GM12878 (cell line): ENCODE measurements at regions not wholly inside any gene's neighbourhood (a gene's known extent, or its start where the extent isn't known, plus 50 kb on each side); places are given as distances from the start of the nearest gene placed in this dataset.

Experiments used
- ATAC-seq: fragments of 200-7000 bp; cut with Tn5 transposase; 3 replicates; pipeline ENCODE4 v1.9.1; 2020; ENCODE audit warnings: mild to moderate bottlenecking, moderate library complexity
- BruUV-seq: library from RNA; stranded (reverse); fragments of 400-500 nt; replicated peaks from 2 replicates; lab custom pipeline; 2021; lab: Mats Ljungman, UMichigan
- CTCF ChIA-PET: fragments of 300-600 bp; sonication (Branson Sonifier 250); formaldehyde crosslinking; extraction: SDS; loops from one replicate; lab custom pipeline; 2021; ENCODE audit warnings: inconsistent platforms; lab: Yijun Ruan, JAX
- POLR2A ChIA-PET: fragments of 350-600 bp; formaldehyde crosslinking; extraction: SDS; loops from one replicate; lab custom pipeline; 2021; ENCODE audit warnings: inconsistent platforms; lab: Charles Lee
- RAD21 ChIA-PET: fragments of 300-600 bp; sonication (Branson Sonifier 250); formaldehyde crosslinking; loops from one replicate; lab custom pipeline; 2023; ENCODE audit warnings: antibody characterized with exemption; ENCODE audit not compliant: unreplicated experiment; lab: Charles Lee
- SMC1A ChIA-PET: fragments of 300-600 bp; sonication (Branson Sonifier 250); formaldehyde crosslinking; loops from one replicate; lab custom pipeline; 2023; ENCODE audit not compliant: unreplicated experiment, uncharacterized antibody; lab: Charles Lee
- DNase-seq: peaks from one replicate; pipeline ENCODE4 v3.0.0-alpha.2; 2011; ENCODE audit warnings: low read depth, low spot score
- FAIRE-seq: peaks from 3 replicates; lab custom pipeline; 2011; peaks lifted over from hg19 to GRCh38; lab: Jason Lieb, UNC
- H2AFZ ChIP-seq: 2 replicates; pipeline ENCODE4 v1.6.0; 2011; ENCODE audit warnings: low read depth, low read length, control low read depth; ENCODE audit not compliant: control insufficient read depth
- H3K27ac ChIP-seq: 2 replicates; pipeline ENCODE4 v1.5.1; 2011; ENCODE audit warnings: control low read depth; ENCODE audit not compliant: control insufficient read depth, insufficient read depth
- H3K27me3 ChIP-seq, 2 experiments: replicated peaks in 1 of 2; 2 replicates each; pipeline versions ENCODE4 v1.6.0 to v1.6.1; 2011; ENCODE audit warnings: low read length in 1 of 2; ENCODE audit not compliant: control insufficient read depth in 2 of 2, insufficient read depth in 2 of 2
- H3K36me3 ChIP-seq, 2 experiments: 2 replicates each; pipeline ENCODE4 v1.5.1; 2011; ENCODE audit warnings: low read length in 1 of 2; ENCODE audit not compliant: control insufficient read depth in 2 of 2, insufficient read depth in 2 of 2
- H3K4me1 ChIP-seq: 2 replicates; pipeline ENCODE4 v1.6.1; 2011; ENCODE audit warnings: mild to moderate bottlenecking, low read length, moderate library complexity, mixed read lengths; ENCODE audit not compliant: control insufficient read depth, insufficient read depth
- H3K4me2 ChIP-seq: 2 replicates; pipeline ENCODE4 v1.6.0; 2011; ENCODE audit warnings: control low read depth; ENCODE audit not compliant: control insufficient read depth, insufficient read depth
- H3K4me3 ChIP-seq: fragments of 200-600 bp; sonication (generic); 2 replicates; pipeline ENCODE4 v1.5.1; 2016
- H3K79me2 ChIP-seq: 2 replicates; pipeline ENCODE4 v1.6.0; 2011; ENCODE audit warnings: low read length; ENCODE audit not compliant: control insufficient read depth, insufficient read depth
- H3K9ac ChIP-seq: 2 replicates; pipeline ENCODE4 v1.8.0; 2011; ENCODE audit warnings: low read length, control low read depth, mixed read lengths; ENCODE audit not compliant: control insufficient read depth, insufficient read depth
- H3K9me3 ChIP-seq: replicated peaks from 3 replicates; pipeline ENCODE4 v1.5.1; 2011; ENCODE audit warnings: mild to moderate bottlenecking, low read length; ENCODE audit not compliant: control insufficient read depth, insufficient read depth
- H4K20me1 ChIP-seq: 2 replicates; pipeline ENCODE4 v1.6.0; 2011; ENCODE audit not compliant: control insufficient read depth, insufficient read depth
- E2F4 ChIP-seq: IDR thresholded peaks from 2 replicates; pipeline ENCODE4 v1.6.1; 2012; ENCODE audit warnings: low read depth, low read length, improper control_type of control experiment
- EED ChIP-seq: sonication (generic); IDR thresholded peaks from 2 replicates; pipeline ENCODE4 v1.6.1; 2016; ENCODE audit warnings: antibody characterized with exemption, low read depth
- FOS ChIP-seq: IDR thresholded peaks from 3 replicates; pipeline ENCODE4 v1.6.1; 2011; ENCODE audit warnings: borderline replicate concordance; ENCODE audit not compliant: insufficient read length; ENCODE audit errors: extremely low read depth
- FOXM1 ChIP-seq: IDR thresholded peaks from 2 replicates; pipeline ENCODE4 v1.6.1; 2012; ENCODE audit warnings: low read depth, mild to moderate bottlenecking, inconsistent platforms, low read length, moderate library complexity
- GATAD2B ChIP-seq: fragments of 450-650 bp; conservative IDR thresholded peaks from 2 replicates; pipeline ENCODE4 v1.6.1; 2017; ENCODE audit warnings: low read depth, mild to moderate bottlenecking, moderate library complexity
- IRF4 ChIP-seq: IDR thresholded peaks from 2 replicates; pipeline ENCODE4 v1.6.1; 2011; ENCODE audit warnings: low read depth, low read length
- JUNB ChIP-seq: IDR thresholded peaks from 2 replicates; pipeline ENCODE4 v1.6.1; 2016; ENCODE audit warnings: antibody characterized with exemption, mild to moderate bottlenecking
- KAT2A ChIP-seq: conservative IDR thresholded peaks from 2 replicates; pipeline ENCODE4 v1.6.1; 2011; ENCODE audit warnings: low read depth, low read length; ENCODE audit not compliant: control insufficient read depth
- MAX ChIP-seq: IDR thresholded peaks from 2 replicates; pipeline ENCODE4 v1.6.1; 2012; ENCODE audit warnings: low read depth, low read length, improper control_type of control experiment
- NFYB ChIP-seq: IDR thresholded peaks from 2 replicates; pipeline ENCODE4 v1.6.1; 2011; ENCODE audit warnings: low read depth, mild to moderate bottlenecking, low read length, improper control_type of control experiment, moderate library complexity; ENCODE audit not compliant: insufficient read depth
- NRF1 ChIP-seq: conservative IDR thresholded peaks from 2 replicates; pipeline ENCODE4 v1.6.1; 2011; ENCODE audit warnings: mild to moderate bottlenecking, low read depth, low read length, improper control_type of control experiment
- POLR2AphosphoS2 ChIP-seq: IDR thresholded peaks from 2 replicates; pipeline ENCODE4 v1.6.1; 2011; ENCODE audit warnings: low read depth, mild to moderate bottlenecking, low read length, improper control_type of control experiment, moderate library complexity
- RAD51 ChIP-seq: fragments of 450-650 bp; IDR thresholded peaks from 2 replicates; pipeline ENCODE4 v1.6.1; 2016; ENCODE audit warnings: moderate library complexity, mild to moderate bottlenecking, inconsistent platforms
- STAT1 ChIP-seq: fragments of 450-650 bp; conservative IDR thresholded peaks from 2 replicates; pipeline ENCODE4 v1.6.1; 2014; ENCODE audit warnings: antibody characterized with exemption, mild to moderate bottlenecking
- STAT3 ChIP-seq: IDR thresholded peaks from 2 replicates; pipeline ENCODE4 v1.6.1; 2011; ENCODE audit warnings: low read depth, low read length, improper control_type of control experiment
- TCF7 ChIP-seq: IDR thresholded peaks from 2 replicates; pipeline ENCODE4 v1.6.1; 2014; ENCODE audit warnings: antibody characterized with exemption, borderline replicate concordance
- USF1 ChIP-seq: IDR thresholded peaks from 2 replicates; pipeline ENCODE4 v1.6.1; 2011; ENCODE audit warnings: borderline replicate concordance, low read depth, mild to moderate bottlenecking, moderate library complexity, mixed read lengths, low read length; ENCODE audit not compliant: insufficient read depth; ENCODE audit errors: extremely low read length
- ZNF622 ChIP-seq: fragments of 450-650 bp; IDR thresholded peaks from 2 replicates; pipeline ENCODE4 v1.6.1; 2017; ENCODE audit warnings: mild to moderate bottlenecking, inconsistent platforms
- WGBS: methylation state at CpG from one replicate; pipeline ENCODE4 v1.1.6; 2016; ENCODE audit warnings: low lambda C conversion rate; ENCODE audit not compliant: insufficient replicate concordance, insufficient coverage; ENCODE audit errors: missing lambda C conversion rate; 5-methylcytosine and 5-hydroxymethylcytosine counted together
- in situ Hi-C: fragments of 300-500 bp; cut with MboI; formaldehyde crosslinking; loops from 9 replicates; pipeline ENCODE4 v1.14.3; 2018; ENCODE audit warnings: mixed read lengths
- intact Hi-C: fragments of 100-400 bp; cut with micrococcal nuclease; formaldehyde crosslinking; loops from one replicate; pipeline ENCODE4 v1.14.2; 2022; ENCODE audit not compliant: unreplicated experiment

GRCh38 chr5:97658116-97658900 is 475.3 kb upstream of the RIOK2 start (continued):
- TF ChIP-seq USF1, result no peak

GRCh38 chr5:97666783-97667182 is 483.7 kb upstream of the RIOK2 start:
- 58% methylated on average over 2 of the region's 2 CpGs for WGBS
- POLR2A ChIA-PET, result no interaction called here
- SMC1A ChIA-PET, result no interaction called here
- RAD21 ChIA-PET, result no interaction called here
- ATAC-seq, result no peak
- Histone ChIP-seq H4K20me1 (no peaks in the 10 kb centered on the region), H3K79me2 (no peaks in the 10 kb centered on the region), H3K27ac (no peak overlapping the region), H2AFZ (no peak overlapping the region), H3K4me3 (no peak overlapping the region), H3K27me3 (no peaks in the 10 kb centered on the region), H3K4me1 (no peaks in the 10 kb centered on the region), H3K9ac (no peak overlapping the region), H3K36me3 (no peaks in the 10 kb centered on the region), H3K9me3 (no peaks in the 10 kb centered on the region), H3K4me2 (no peak overlapping the region)
- no TSS peak for BruUV-seq
- in situ Hi-C loops (no loop called here), intact Hi-C loops (no loop called here)
- FAIRE-seq, result no peak
- CTCF ChIA-PET, result interaction anchor here (0.7 kb wide), 1 partner anchor 13 kb away, joined by 3 read pairs; no protein-coding TSS in a partner anchor
- no peak for DNase-seq
- TF ChIP-seq MAX (no peak), FOS (no peak), POLR2AphosphoS2 (no peak), GATAD2B (no peak), NRF1 (no peak), EED (no peak), RAD51 (no peak), KAT2A (no peak), ZNF622 (no peak), STAT3 (no peak), FOXM1 (no peak), TCF7 (no peak), IRF4 (no peak), JUNB (no peak), E2F4 (no peak), STAT1 (no peak), NFYB (no peak)
